H9 (cell line): ENCODE measurements at regions not wholly inside any gene's neighbourhood (a gene's known extent, or its start where the extent isn't known, plus 50 kb on each side); places are given as distances from the start of the nearest gene placed in this dataset.

Experiments
- DNase-seq: peaks from one replicate; pipeline ENCODE4 v3.0.0-alpha.2; 2017
- H2AFZ ChIP-seq: one replicate; pipeline ENCODE4 v1.6.1; 2013; ENCODE audit warnings: mild to moderate bottlenecking, low read length, control low read depth, moderate library complexity
- H2AK5ac ChIP-seq: 2 replicates; pipeline ENCODE4 v1.6.1; 2013; ENCODE audit warnings: low read length, control low read depth, mixed read lengths; ENCODE audit not compliant: insufficient read length
- H2BK120ac ChIP-seq: one replicate; pipeline ENCODE4 v1.6.1; 2013; ENCODE audit warnings: low read depth, mild to moderate bottlenecking, low read length, control low read depth, inconsistent platforms; ENCODE audit not compliant: poor library complexity, severe bottlenecking
- H2BK12ac ChIP-seq: 2 replicates; pipeline ENCODE4 v1.6.1; 2013; ENCODE audit warnings: low read length, control low read depth, mixed read lengths, low read depth; ENCODE audit not compliant: insufficient read length
- H2BK15ac ChIP-seq: 2 replicates; pipeline ENCODE4 v1.6.1; 2013; ENCODE audit warnings: low read depth, low read length, control low read depth
- H2BK20ac ChIP-seq: one replicate; pipeline ENCODE4 v1.6.1; 2013; ENCODE audit warnings: low read depth, mild to moderate bottlenecking, low read length, control low read depth, inconsistent platforms; ENCODE audit not compliant: poor library complexity, severe bottlenecking
- H2BK5ac ChIP-seq: 2 replicates; pipeline ENCODE4 v1.6.1; 2013; ENCODE audit warnings: low read length, control low read depth, mixed read lengths; ENCODE audit not compliant: insufficient read length
- H3K14ac ChIP-seq: 2 replicates; pipeline ENCODE4 v1.6.1; 2013; ENCODE audit warnings: low read length, control low read depth; ENCODE audit not compliant: insufficient read depth
- H3K18ac ChIP-seq: 2 replicates; pipeline ENCODE4 v1.6.1; 2013; ENCODE audit warnings: low read depth, mild to moderate bottlenecking, mixed read lengths, low read length, control low read depth; ENCODE audit not compliant: insufficient read length
- H3K23ac ChIP-seq: 2 replicates; pipeline ENCODE4 v1.6.1; 2013; ENCODE audit warnings: low read length, control low read depth, mixed read lengths, low read depth; ENCODE audit not compliant: insufficient read length
- H3K23me2 ChIP-seq: 2 replicates; pipeline ENCODE4 v1.6.1; 2013; ENCODE audit warnings: low read depth, mild to moderate bottlenecking, mixed read lengths, low read length, control low read depth; ENCODE audit not compliant: insufficient read length, poor library complexity, severe bottlenecking
- H3K27ac ChIP-seq: 2 replicates; pipeline ENCODE4 v1.5.1; 2013; ENCODE audit warnings: low read length, control low read depth, mixed read lengths, low read depth; ENCODE audit not compliant: insufficient read length
- H3K27me3 ChIP-seq: 2 replicates; pipeline ENCODE4 v1.6.1; 2013; ENCODE audit warnings: low read length, control low read depth, inconsistent platforms; ENCODE audit not compliant: insufficient read depth
- H3K4ac ChIP-seq: 2 replicates; pipeline ENCODE4 v1.6.1; 2013; ENCODE audit warnings: low read depth, mild to moderate bottlenecking, control low read depth, inconsistent platforms, low read length, moderate library complexity
- H3K4me1 ChIP-seq: 2 replicates; pipeline ENCODE4 v1.6.1; 2013; ENCODE audit warnings: low read length, control low read depth, inconsistent platforms; ENCODE audit not compliant: insufficient read depth
- H3K4me2 ChIP-seq: 2 replicates; pipeline ENCODE4 v1.6.1; 2013; ENCODE audit warnings: low read length, control low read depth, mixed read lengths; ENCODE audit not compliant: insufficient read length, insufficient read depth
- H3K56ac ChIP-seq: 2 replicates; pipeline ENCODE4 v1.6.1; 2013; ENCODE audit warnings: low read depth, mild to moderate bottlenecking, mixed read lengths, low read length, control low read depth; ENCODE audit not compliant: insufficient read length
- H3K79me1 ChIP-seq: 2 replicates; pipeline ENCODE4 v1.6.1; 2013; ENCODE audit warnings: low read depth, mild to moderate bottlenecking, moderate library complexity, low read length, control low read depth, inconsistent platforms; ENCODE audit not compliant: insufficient read depth, poor library complexity, severe bottlenecking
- H3K79me2 ChIP-seq: 2 replicates; pipeline ENCODE4 v1.6.1; 2013; ENCODE audit warnings: low read length, control low read depth, inconsistent platforms; ENCODE audit not compliant: insufficient read depth
- H3K9ac ChIP-seq: 2 replicates; pipeline ENCODE4 v1.6.1; 2013; ENCODE audit warnings: low read length, control low read depth, mixed read lengths; ENCODE audit not compliant: insufficient read length; ENCODE audit errors: extremely low read depth
- H3K9me3 ChIP-seq: one replicate; pipeline ENCODE4 v1.6.1; 2013; ENCODE audit warnings: low read depth, low read length, inconsistent platforms; ENCODE audit not compliant: control insufficient read depth
- H3T11ph ChIP-seq: one replicate; pipeline ENCODE4 v1.6.1; 2013; ENCODE audit warnings: mild to moderate bottlenecking, low read length, control low read depth, inconsistent platforms
- H4K20me1 ChIP-seq: one replicate; pipeline ENCODE4 v1.6.1; 2013; ENCODE audit not compliant: control insufficient read depth, insufficient read length, insufficient read depth
- H4K5ac ChIP-seq: 2 replicates; pipeline ENCODE4 v1.6.1; 2013; ENCODE audit warnings: low read depth, mild to moderate bottlenecking, mixed read lengths, low read length, control low read depth; ENCODE audit not compliant: insufficient read length
- H4K8ac ChIP-seq: replicated peaks from 2 replicates; pipeline ENCODE4 v1.6.1; 2013; ENCODE audit warnings: low read length, control low read depth, mixed read lengths, low read depth; ENCODE audit not compliant: insufficient read length
- H4K91ac ChIP-seq: 2 replicates; pipeline ENCODE4 v1.6.1; 2013; ENCODE audit warnings: low read depth, mild to moderate bottlenecking, moderate library complexity, mixed read lengths, low read length, control low read depth; ENCODE audit not compliant: insufficient read length
- H3K27ac Mint-ChIP-seq, 3 experiments: 2 replicates in 2 of 3; 3 replicates in 1 of 3; pipeline ENCODE4 v1.8.0; 2020 to 2021; ENCODE audit warnings: mixed read lengths in 3 of 3, mild to moderate bottlenecking in 1 of 3, moderate library complexity in 1 of 3
- H3K27me3 Mint-ChIP-seq: 2 replicates; pipeline ENCODE4 v1.8.0; 2021; ENCODE audit warnings: low read depth, mild to moderate bottlenecking, moderate library complexity, mixed read lengths
- H3K36me3 Mint-ChIP-seq, 3 experiments: 2 replicates in 2 of 3; 3 replicates in 1 of 3; pipeline ENCODE4 v1.8.0; 2020 to 2021; ENCODE audit warnings: low read depth in 3 of 3, mixed read lengths in 3 of 3; ENCODE audit not compliant: insufficient read depth in 1 of 3
- H3K4me1 Mint-ChIP-seq, 2 experiments: 2 replicates each; pipeline ENCODE4 v1.8.0; 2020; ENCODE audit warnings: mixed read lengths in 2 of 2
- H3K4me3 Mint-ChIP-seq, 2 experiments: 2 replicates in 1 of 2; 3 replicates in 1 of 2; pipeline ENCODE4 v1.8.0; 2020 to 2021; ENCODE audit warnings: mild to moderate bottlenecking in 2 of 2, mixed read lengths in 2 of 2, moderate library complexity in 1 of 2
- H3K9me3 Mint-ChIP-seq, 2 experiments: 2 replicates in 1 of 2; 3 replicates in 1 of 2; pipeline ENCODE4 v1.8.0; 2020; ENCODE audit warnings: mild to moderate bottlenecking in 2 of 2, mixed read lengths in 2 of 2, moderate library complexity in 1 of 2
- WGBS: extraction: QIAGEN DNeasy Blood & Tissue Kit; methylation state at CpG from one replicate; pipeline ENCODE4 v1.1.7; 2013; ENCODE audit warnings: missing lambda C conversion rate, low lambda C conversion rate, mixed read lengths; ENCODE audit not compliant: insufficient read length; ENCODE audit errors: extremely low coverage; 5-methylcytosine and 5-hydroxymethylcytosine counted together
- TF ChIP-seq, protein P1 (sequence below): fragments of 200-600 bp; sonication (generic); conservative IDR thresholded peaks from 3 replicates; pipeline ENCODE4 v1.8.0; 2021; ENCODE audit warnings: antibody characterized with exemption, mild to moderate bottlenecking

- no peaks in the 10 kb centered on the region for H3K79me2 ChIP-seq
Measured at GRCh38 chr18:78579449-78579848, 400.2 kb upstream of the SALL3 start.

More at GRCh38 chr18:78579449-78579848, 400.2 kb upstream of the SALL3 start:
- H2BK12ac ChIP-seq: no peak overlapping the region
- no peak overlapping the region; the same call in 1 of the 2 replicates for H3K14ac ChIP-seq
- H2AFZ ChIP-seq: no peak overlapping the region
- H3K9me3 ChIP-seq: peaks cover 4% of the 10 kb centered on the region
- no peak overlapping the region for H4K91ac ChIP-seq
- no peaks in the 10 kb centered on the region for H4K20me1 ChIP-seq
- H4K5ac ChIP-seq: no peak overlapping the region
- DNase-seq: no peak
- WGBS: no CpG with 5 or more reads among the region's 4 CpGs
- no peaks in the 10 kb centered on the region for H3K27me3 ChIP-seq
- no peak overlapping the region for H3K56ac ChIP-seq
- no peak overlapping the region for H3K27ac ChIP-seq
- H2BK120ac ChIP-seq: no peak overlapping the region
- no peaks in the 10 kb centered on the region for H3K79me1 ChIP-seq
- no peak overlapping the region; a peak in 1 of 7 replicates for H3K27ac Mint-ChIP-seq
- H2BK15ac ChIP-seq: no peak overlapping the region
- TF ChIP-seq, protein P1, sequence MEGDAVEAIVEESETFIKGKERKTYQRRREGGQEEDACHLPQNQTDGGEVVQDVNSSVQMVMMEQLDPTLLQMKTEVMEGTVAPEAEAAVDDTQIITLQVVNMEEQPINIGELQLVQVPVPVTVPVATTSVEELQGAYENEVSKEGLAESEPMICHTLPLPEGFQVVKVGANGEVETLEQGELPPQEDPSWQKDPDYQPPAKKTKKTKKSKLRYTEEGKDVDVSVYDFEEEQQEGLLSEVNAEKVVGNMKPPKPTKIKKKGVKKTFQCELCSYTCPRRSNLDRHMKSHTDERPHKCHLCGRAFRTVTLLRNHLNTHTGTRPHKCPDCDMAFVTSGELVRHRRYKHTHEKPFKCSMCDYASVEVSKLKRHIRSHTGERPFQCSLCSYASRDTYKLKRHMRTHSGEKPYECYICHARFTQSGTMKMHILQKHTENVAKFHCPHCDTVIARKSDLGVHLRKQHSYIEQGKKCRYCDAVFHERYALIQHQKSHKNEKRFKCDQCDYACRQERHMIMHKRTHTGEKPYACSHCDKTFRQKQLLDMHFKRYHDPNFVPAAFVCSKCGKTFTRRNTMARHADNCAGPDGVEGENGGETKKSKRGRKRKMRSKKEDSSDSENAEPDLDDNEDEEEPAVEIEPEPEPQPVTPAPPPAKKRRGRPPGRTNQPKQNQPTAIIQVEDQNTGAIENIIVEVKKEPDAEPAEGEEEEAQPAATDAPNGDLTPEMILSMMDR: no peak
- no peak overlapping the region for H3K4ac ChIP-seq
- H3K36me3 Mint-ChIP-seq: peaks cover 7 to 11% (median 10%) of the 10 kb centered on the region in 3 experiments
- H3K23ac ChIP-seq: no peak overlapping the region
- peaks cover 16 to 32% of the 10 kb centered on the region in 2 experiments for H3K9me3 Mint-ChIP-seq
- H3K18ac ChIP-seq: no peak overlapping the region
- H3T11ph ChIP-seq: no peak overlapping the region
- H4K8ac ChIP-seq: no peak overlapping the region
- H3K4me3 Mint-ChIP-seq: no peak overlapping the region
- H3K4me1 ChIP-seq: no peaks in the 10 kb centered on the region
- H3K4me1 Mint-ChIP-seq: no peaks in the 10 kb centered on the region
- no peak overlapping the region for H2BK20ac ChIP-seq
- H3K23me2 ChIP-seq: no peaks in the 10 kb centered on the region
- no peaks in the 10 kb centered on the region; the same call in 1 of the 2 replicates for H3K27me3 Mint-ChIP-seq
- no peak overlapping the region for H3K4me2 ChIP-seq
- H3K9ac ChIP-seq: no peak overlapping the region
- no peak overlapping the region for H2AK5ac ChIP-seq
- H2BK5ac ChIP-seq: no peak overlapping the region
